ENCODE measurements at regions not wholly inside any gene's neighbourhood (a gene's known extent, or its start where the extent isn't known, plus 50 kb on each side); places are given as distances from the start of the nearest gene placed in this dataset.

DNA sequence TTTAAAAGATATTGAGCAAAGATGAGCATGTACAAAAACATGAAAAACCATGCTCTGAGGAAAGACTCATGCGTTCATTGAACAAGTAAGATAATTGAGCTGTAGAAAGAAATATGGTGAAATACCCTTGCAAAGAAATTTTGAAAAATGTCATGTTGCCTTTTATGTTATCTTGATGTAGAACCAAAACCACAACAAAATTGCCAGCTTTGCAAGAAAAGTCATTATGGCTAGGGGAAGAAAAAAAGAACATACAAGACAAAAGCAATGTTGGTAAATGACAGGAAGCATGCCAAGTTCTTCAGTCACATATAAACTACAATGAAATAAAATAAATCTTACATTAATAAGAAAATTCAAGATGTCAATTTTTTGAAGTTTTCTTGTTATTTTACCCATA lies 368.0 kb downstream of the IRX1 start:
- TF ChIP-seq, protein P1, sequence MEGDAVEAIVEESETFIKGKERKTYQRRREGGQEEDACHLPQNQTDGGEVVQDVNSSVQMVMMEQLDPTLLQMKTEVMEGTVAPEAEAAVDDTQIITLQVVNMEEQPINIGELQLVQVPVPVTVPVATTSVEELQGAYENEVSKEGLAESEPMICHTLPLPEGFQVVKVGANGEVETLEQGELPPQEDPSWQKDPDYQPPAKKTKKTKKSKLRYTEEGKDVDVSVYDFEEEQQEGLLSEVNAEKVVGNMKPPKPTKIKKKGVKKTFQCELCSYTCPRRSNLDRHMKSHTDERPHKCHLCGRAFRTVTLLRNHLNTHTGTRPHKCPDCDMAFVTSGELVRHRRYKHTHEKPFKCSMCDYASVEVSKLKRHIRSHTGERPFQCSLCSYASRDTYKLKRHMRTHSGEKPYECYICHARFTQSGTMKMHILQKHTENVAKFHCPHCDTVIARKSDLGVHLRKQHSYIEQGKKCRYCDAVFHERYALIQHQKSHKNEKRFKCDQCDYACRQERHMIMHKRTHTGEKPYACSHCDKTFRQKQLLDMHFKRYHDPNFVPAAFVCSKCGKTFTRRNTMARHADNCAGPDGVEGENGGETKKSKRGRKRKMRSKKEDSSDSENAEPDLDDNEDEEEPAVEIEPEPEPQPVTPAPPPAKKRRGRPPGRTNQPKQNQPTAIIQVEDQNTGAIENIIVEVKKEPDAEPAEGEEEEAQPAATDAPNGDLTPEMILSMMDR (IDR thresholded peaks at IDR 0.05): no peak
- TF ChIP-seq POLR2A (IDR thresholded peaks at IDR 0.05): no peak
- TF ChIP-seq POLR2AphosphoS5 (IDR thresholded peaks at IDR 0.05): no peak
- TF ChIP-seq EP300 (IDR thresholded peaks at IDR 0.05): no peak
